OCI-LY1 (cell line): ENCODE measurements at regions not wholly inside any gene's neighbourhood (a gene's known extent, or its start where the extent isn't known, plus 50 kb on each side); places are given as distances from the start of the nearest gene placed in this dataset.

ENCODE experiments used
- EZH2 ChIP-seq: fragments of 200-600 bp; sonication (generic), shearing (Covaris generic); IDR thresholded peaks from 2 replicates; pipeline ENCODE4 v1.8.0; 2017; ENCODE audit warnings: borderline replicate concordance, mixed run types, mild to moderate bottlenecking, antibody characterized with exemption, low read length, moderate library complexity, mixed read lengths
- TF ChIP-seq, protein P1 (sequence below): fragments of 200-600 bp; sonication (generic), shearing (Covaris generic); IDR thresholded peaks from 2 replicates; pipeline ENCODE4 v1.5.1; 2017; ENCODE audit warnings: mild to moderate bottlenecking, antibody characterized with exemption, low read length, moderate library complexity, mixed read lengths

DNA sequence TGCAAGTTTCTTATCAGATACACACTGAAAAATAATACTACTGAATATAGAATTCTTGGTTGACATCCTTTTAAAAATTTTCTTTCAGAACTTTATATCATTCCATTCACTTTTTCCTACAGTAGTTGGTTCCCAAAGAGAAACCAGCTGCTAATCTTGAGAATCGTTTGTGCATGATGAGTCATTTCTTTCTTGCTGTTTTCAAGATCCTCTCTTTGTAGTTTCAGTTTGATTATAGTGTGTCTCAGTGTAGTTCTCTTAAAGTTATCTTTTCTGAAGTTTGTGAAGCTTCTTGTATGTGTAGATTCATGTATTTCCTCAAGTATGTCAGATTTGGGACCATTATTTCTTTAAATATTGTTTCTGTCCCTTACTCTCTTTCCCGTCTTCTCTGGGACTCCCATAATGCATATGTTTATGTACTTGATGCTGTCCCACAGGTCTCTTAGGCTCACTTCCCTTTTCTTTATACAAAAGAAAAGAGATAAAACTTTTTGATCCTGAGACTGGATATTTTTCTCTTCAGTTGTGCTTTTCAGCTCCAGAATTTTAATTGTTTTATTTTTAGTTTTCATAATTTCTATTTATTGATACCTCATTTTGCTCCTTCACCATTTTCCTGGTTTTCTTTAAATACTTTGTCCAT, 801.0 kb downstream of the TDRD15 start:
- TF ChIP-seq EZH2 = no peak
- TF ChIP-seq, protein P1, sequence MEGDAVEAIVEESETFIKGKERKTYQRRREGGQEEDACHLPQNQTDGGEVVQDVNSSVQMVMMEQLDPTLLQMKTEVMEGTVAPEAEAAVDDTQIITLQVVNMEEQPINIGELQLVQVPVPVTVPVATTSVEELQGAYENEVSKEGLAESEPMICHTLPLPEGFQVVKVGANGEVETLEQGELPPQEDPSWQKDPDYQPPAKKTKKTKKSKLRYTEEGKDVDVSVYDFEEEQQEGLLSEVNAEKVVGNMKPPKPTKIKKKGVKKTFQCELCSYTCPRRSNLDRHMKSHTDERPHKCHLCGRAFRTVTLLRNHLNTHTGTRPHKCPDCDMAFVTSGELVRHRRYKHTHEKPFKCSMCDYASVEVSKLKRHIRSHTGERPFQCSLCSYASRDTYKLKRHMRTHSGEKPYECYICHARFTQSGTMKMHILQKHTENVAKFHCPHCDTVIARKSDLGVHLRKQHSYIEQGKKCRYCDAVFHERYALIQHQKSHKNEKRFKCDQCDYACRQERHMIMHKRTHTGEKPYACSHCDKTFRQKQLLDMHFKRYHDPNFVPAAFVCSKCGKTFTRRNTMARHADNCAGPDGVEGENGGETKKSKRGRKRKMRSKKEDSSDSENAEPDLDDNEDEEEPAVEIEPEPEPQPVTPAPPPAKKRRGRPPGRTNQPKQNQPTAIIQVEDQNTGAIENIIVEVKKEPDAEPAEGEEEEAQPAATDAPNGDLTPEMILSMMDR = no peak
